GM23338 (cell line): ENCODE measurements at regions not wholly inside any gene's neighbourhood (a gene's known extent, or its start where the extent isn't known, plus 50 kb on each side); places are given as distances from the start of the nearest gene placed in this dataset.

Experiments used
- CREB1 ChIP-seq: fragments of 250-450 bp; sonication (Bioruptor Pico); IDR thresholded peaks from 2 replicates; pipeline ENCODE4 v1.5.0; 2020; ENCODE audit warnings: low read depth, mild to moderate bottlenecking, moderate library complexity
- EZH2 ChIP-seq: fragments of 200-600 bp; sonication (generic); IDR thresholded peaks from one replicate; pipeline ENCODE4 v1.8.0; 2017; ENCODE audit warnings: antibody characterized with exemption, mild to moderate bottlenecking, low read depth; ENCODE audit not compliant: unreplicated experiment
- EZH2phosphoT487 ChIP-seq: fragments of 200-600 bp; sonication (generic); IDR thresholded peaks from one replicate; pipeline ENCODE4 v1.8.1; 2018; ENCODE audit warnings: antibody characterized with exemption; ENCODE audit not compliant: unreplicated experiment
- NANOG ChIP-seq: IDR thresholded peaks from 2 replicates; pipeline ENCODE4 v1.6.1; 2016; ENCODE audit warnings: antibody characterized with exemption, borderline replicate concordance
- POLR2AphosphoS5 ChIP-seq: IDR thresholded peaks from 2 replicates; pipeline ENCODE4 v1.6.1; 2016; ENCODE audit warnings: antibody characterized with exemption, low read depth
- STAT1 ChIP-seq: IDR thresholded peaks from one replicate; pipeline ENCODE4 v1.6.1; 2016; ENCODE audit warnings: antibody characterized with exemption; ENCODE audit not compliant: unreplicated experiment
- ZNF114 ChIP-seq: fragments of 250-450 bp; sonication (Bioruptor Pico); IDR thresholded peaks from 2 replicates; pipeline ENCODE4 v1.5.0; 2020; ENCODE audit warnings: mild to moderate bottlenecking, moderate library complexity
- ZNF331 ChIP-seq: fragments of 250-450 bp; sonication (Bioruptor Pico); IDR thresholded peaks from 2 replicates; pipeline ENCODE4 v1.5.0; 2020; ENCODE audit warnings: low read depth, mild to moderate bottlenecking, moderate library complexity
- TF ChIP-seq, protein P1 (sequence below): fragments of 250-450 bp; sonication (Bioruptor Pico); IDR thresholded peaks from 2 replicates; pipeline ENCODE4 v1.5.0; 2020; ENCODE audit warnings: mild to moderate bottlenecking, moderate library complexity
- TF ChIP-seq, protein P2 (sequence below): IDR thresholded peaks from one replicate; pipeline ENCODE4 v1.6.1; 2018; ENCODE audit warnings: antibody characterized with exemption; ENCODE audit not compliant: unreplicated experiment

DNA sequence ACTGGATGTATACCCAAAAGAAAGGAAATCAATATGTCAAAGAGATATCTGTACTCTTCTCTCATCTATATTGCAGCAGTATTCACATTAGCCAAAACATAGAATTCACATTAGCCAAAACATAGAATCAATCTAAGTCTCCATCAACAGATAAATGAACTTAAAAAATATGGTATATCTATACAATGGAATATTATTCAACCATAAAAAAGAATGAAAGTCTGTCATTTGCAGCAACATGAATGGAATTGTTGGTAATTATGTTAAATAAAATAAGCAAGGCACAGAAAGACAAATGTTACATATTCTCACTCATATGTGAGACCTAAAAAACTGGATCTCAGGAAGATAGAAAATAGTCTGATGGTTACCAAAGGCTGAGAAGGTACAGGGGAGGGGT, 212.1 kb upstream of the ZC3H15 start (continued):
- TF ChIP-seq, protein P1, sequence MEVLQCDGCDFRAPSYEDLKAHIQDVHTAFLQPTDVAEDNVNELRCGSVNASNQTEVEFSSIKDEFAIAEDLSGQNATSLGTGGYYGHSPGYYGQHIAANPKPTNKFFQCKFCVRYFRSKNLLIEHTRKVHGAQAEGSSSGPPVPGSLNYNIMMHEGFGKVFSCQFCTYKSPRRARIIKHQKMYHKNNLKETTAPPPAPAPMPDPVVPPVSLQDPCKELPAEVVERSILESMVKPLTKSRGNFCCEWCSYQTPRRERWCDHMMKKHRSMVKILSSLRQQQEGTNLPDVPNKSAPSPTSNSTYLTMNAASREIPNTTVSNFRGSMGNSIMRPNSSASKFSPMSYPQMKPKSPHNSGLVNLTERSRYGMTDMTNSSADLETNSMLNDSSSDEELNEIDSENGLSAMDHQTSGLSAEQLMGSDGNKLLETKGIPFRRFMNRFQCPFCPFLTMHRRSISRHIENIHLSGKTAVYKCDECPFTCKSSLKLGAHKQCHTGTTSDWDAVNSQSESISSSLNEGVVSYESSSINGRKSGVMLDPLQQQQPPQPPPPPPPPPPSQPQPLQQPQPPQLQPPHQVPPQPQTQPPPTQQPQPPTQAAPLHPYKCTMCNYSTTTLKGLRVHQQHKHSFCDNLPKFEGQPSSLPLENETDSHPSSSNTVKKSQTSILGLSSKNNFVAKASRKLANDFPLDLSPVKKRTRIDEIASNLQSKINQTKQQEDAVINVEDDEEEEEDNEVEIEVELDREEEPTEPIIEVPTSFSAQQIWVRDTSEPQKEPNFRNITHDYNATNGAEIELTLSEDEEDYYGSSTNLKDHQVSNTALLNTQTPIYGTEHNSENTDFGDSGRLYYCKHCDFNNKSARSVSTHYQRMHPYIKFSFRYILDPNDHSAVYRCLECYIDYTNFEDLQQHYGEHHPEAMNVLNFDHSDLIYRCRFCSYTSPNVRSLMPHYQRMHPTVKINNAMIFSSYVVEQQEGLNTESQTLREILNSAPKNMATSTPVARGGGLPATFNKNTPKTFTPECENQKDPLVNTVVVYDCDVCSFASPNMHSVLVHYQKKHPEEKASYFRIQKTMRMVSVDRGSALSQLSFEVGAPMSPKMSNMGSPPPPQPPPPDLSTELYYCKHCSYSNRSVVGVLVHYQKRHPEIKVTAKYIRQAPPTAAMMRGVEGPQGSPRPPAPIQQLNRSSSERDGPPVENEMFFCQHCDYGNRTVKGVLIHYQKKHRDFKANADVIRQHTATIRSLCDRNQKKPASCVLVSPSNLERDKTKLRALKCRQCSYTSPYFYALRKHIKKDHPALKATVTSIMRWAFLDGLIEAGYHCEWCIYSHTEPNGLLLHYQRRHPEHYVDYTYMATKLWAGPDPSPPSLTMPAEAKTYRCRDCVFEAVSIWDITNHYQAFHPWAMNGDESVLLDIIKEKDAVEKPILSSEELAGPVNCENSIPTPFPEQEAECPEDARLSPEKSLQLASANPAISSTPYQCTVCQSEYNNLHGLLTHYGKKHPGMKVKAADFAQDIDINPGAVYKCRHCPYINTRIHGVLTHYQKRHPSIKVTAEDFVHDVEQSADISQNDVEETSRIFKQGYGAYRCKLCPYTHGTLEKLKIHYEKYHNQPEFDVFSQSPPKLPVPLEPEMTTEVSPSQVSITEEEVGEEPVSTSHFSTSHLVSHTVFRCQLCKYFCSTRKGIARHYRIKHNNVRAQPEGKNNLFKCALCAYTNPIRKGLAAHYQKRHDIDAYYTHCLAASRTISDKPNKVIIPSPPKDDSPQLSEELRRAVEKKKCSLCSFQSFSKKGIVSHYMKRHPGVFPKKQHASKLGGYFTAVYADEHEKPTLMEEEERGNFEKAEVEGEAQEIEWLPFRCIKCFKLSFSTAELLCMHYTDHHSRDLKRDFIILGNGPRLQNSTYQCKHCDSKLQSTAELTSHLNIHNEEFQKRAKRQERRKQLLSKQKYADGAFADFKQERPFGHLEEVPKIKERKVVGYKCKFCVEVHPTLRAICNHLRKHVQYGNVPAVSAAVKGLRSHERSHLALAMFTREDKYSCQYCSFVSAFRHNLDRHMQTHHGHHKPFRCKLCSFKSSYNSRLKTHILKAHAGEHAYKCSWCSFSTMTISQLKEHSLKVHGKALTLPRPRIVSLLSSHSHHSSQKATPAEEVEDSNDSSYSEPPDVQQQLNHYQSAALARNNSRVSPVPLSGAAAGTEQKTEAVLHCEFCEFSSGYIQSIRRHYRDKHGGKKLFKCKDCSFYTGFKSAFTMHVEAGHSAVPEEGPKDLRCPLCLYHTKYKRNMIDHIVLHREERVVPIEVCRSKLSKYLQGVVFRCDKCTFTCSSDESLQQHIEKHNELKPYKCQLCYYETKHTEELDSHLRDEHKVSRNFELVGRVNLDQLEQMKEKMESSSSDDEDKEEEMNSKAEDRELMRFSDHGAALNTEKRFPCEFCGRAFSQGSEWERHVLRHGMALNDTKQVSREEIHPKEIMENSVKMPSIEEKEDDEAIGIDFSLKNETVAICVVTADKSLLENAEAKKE (CRISPR knock-in tag): no peak
- TF ChIP-seq CREB1 (CRISPR knock-in tag): no peak
- TF ChIP-seq ZNF331 (CRISPR knock-in tag): no peak
- no peak for TF ChIP-seq EZH2
- no peak for TF ChIP-seq ZNF114 (CRISPR knock-in tag)
- no peak for TF ChIP-seq NANOG
- TF ChIP-seq, protein P2, sequence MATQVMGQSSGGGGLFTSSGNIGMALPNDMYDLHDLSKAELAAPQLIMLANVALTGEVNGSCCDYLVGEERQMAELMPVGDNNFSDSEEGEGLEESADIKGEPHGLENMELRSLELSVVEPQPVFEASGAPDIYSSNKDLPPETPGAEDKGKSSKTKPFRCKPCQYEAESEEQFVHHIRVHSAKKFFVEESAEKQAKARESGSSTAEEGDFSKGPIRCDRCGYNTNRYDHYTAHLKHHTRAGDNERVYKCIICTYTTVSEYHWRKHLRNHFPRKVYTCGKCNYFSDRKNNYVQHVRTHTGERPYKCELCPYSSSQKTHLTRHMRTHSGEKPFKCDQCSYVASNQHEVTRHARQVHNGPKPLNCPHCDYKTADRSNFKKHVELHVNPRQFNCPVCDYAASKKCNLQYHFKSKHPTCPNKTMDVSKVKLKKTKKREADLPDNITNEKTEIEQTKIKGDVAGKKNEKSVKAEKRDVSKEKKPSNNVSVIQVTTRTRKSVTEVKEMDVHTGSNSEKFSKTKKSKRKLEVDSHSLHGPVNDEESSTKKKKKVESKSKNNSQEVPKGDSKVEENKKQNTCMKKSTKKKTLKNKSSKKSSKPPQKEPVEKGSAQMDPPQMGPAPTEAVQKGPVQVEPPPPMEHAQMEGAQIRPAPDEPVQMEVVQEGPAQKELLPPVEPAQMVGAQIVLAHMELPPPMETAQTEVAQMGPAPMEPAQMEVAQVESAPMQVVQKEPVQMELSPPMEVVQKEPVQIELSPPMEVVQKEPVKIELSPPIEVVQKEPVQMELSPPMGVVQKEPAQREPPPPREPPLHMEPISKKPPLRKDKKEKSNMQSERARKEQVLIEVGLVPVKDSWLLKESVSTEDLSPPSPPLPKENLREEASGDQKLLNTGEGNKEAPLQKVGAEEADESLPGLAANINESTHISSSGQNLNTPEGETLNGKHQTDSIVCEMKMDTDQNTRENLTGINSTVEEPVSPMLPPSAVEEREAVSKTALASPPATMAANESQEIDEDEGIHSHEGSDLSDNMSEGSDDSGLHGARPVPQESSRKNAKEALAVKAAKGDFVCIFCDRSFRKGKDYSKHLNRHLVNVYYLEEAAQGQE: no peak
- no peak for TF ChIP-seq STAT1
- no peak for TF ChIP-seq POLR2AphosphoS5
- TF ChIP-seq EZH2phosphoT487: no peak
